Nephron (organoid): ENCODE measurements at regions not wholly inside any gene's neighbourhood (a gene's known extent, or its start where the extent isn't known, plus 50 kb on each side); places are given as distances from the start of the nearest gene placed in this dataset.

Experiments
- H3K27ac Mint-ChIP-seq, 3 experiments: 2 replicates each; pipeline ENCODE4 v1.8.0; 2020; ENCODE audit warnings: mixed read lengths in 3 of 3, mild to moderate bottlenecking in 2 of 3, moderate library complexity in 1 of 3
- H3K27me3 Mint-ChIP-seq: 2 replicates; pipeline ENCODE4 v1.8.0; 2021; ENCODE audit warnings: low read depth, mild to moderate bottlenecking, moderate library complexity, mixed read lengths
- H3K36me3 Mint-ChIP-seq: 2 replicates; pipeline ENCODE4 v1.8.0; 2020; ENCODE audit warnings: low read depth, mixed read lengths
- H3K4me1 Mint-ChIP-seq: 2 replicates; pipeline ENCODE4 v1.8.0; 2020; ENCODE audit warnings: mixed read lengths
- H3K4me3 Mint-ChIP-seq, 3 experiments: 2 replicates each; pipeline ENCODE4 v1.8.0; 2020; ENCODE audit warnings: mild to moderate bottlenecking in 3 of 3, mixed read lengths in 3 of 3, moderate library complexity in 2 of 3
- H3K9me3 Mint-ChIP-seq: 2 replicates; pipeline ENCODE4 v1.8.0; 2020; ENCODE audit warnings: mixed read lengths
- TF ChIP-seq, protein P1 (sequence below), 3 experiments: fragments of 200-600 bp; sonication (generic); IDR thresholded peaks; one replicate each; pipeline ENCODE4 v1.5.0; 2021; ENCODE audit warnings: antibody characterized with exemption in 3 of 3; ENCODE audit not compliant: unreplicated experiment in 3 of 3

DNA sequence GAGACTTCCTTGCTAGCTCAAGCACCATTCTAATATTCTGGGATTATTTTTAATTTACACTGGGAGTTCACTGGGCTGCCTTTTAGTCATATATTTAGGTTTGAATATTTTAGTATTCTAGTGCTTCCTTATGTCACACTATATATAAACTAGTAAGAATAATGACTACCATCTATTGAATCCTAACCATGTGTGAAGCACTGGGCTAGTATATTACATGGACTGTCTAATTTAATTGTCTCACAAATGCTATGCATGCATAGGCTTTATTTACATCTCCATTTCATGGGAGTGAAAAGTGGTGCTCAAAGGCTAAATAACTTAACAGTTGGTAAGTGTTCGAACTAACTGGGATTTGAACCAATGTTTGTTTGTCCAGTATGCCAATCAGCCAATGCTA lies 272.4 kb downstream of the RND3 start:
- no peaks in the 10 kb centered on the region for H3K36me3 Mint-ChIP-seq
- H3K4me1 Mint-ChIP-seq = peaks cover 25% of the 10 kb centered on the region
- no peaks in the 10 kb centered on the region for H3K9me3 Mint-ChIP-seq
- H3K4me3 Mint-ChIP-seq = no peak overlapping the region
- TF ChIP-seq, protein P1, sequence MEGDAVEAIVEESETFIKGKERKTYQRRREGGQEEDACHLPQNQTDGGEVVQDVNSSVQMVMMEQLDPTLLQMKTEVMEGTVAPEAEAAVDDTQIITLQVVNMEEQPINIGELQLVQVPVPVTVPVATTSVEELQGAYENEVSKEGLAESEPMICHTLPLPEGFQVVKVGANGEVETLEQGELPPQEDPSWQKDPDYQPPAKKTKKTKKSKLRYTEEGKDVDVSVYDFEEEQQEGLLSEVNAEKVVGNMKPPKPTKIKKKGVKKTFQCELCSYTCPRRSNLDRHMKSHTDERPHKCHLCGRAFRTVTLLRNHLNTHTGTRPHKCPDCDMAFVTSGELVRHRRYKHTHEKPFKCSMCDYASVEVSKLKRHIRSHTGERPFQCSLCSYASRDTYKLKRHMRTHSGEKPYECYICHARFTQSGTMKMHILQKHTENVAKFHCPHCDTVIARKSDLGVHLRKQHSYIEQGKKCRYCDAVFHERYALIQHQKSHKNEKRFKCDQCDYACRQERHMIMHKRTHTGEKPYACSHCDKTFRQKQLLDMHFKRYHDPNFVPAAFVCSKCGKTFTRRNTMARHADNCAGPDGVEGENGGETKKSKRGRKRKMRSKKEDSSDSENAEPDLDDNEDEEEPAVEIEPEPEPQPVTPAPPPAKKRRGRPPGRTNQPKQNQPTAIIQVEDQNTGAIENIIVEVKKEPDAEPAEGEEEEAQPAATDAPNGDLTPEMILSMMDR (IDR thresholded peaks at IDR 0.05; ENCODE audit: unreplicated experiment in 3 of 3) = no peak
- no peaks in the 10 kb centered on the region for H3K27me3 Mint-ChIP-seq
- no peak overlapping the region for H3K27ac Mint-ChIP-seq

DNA sequence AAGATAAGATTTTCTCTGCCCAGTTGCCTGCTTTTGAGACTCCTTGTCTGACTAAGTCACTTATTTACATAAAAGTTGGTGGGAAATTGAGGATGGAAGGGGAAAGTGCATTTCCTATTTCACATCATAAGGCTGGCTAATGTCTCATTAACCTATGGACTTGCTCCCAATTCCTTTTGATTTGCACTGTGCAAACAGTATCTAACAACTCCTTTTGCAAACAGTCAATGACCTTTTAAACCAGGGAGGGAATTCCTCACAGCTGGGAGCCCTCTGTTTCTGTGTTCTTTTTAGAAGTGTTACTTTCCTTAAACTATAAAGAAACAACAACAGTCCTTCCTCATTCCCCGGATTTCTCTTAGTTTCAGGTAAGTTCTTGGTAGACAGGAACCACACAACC lies 272.8 kb downstream of the RND3 start:
- TF ChIP-seq, protein P1 (IDR thresholded peaks at IDR 0.05; ENCODE audit: unreplicated experiment in 3 of 3) = no peak
- Mint-ChIP-seq H3K36me3 (no peaks in the 10 kb centered on the region), H3K9me3 (no peaks in the 10 kb centered on the region), H3K4me3 (no peak overlapping the region), H3K27me3 (no peaks in the 10 kb centered on the region), H3K4me1 (peaks cover 26% of the 10 kb centered on the region), H3K27ac (no peak overlapping the region)

DNA sequence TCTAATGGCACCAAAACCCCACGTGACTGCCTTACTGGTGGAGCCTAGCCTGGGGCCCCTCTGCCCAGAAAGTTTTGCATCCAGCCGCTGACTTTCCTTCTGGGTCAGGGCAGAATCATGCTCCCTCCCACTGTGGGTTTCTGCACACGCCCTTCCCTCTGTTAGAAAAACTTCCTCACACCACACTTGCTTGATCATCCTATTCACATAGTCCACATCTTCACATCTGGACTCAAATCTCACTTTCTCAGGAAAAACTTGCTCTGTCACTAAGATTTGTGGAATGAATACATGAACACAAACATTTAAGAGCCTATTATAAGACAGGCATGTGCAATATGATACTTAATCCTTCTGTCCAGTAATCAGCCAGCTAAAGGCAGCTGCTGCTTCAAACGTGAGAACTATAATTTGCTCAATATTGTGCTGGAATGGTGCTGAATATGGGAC lies 274.7 kb downstream of the RND3 start:
- H3K9me3 Mint-ChIP-seq = no peaks in the 10 kb centered on the region
- H3K4me1 Mint-ChIP-seq = peaks cover 26% of the 10 kb centered on the region
- H3K27ac Mint-ChIP-seq = peak overlapping the region; percentile 26 to 69 (median 39)
- H3K27me3 Mint-ChIP-seq = no peaks in the 10 kb centered on the region
- TF ChIP-seq, protein P1 (IDR thresholded peaks at IDR 0.05; ENCODE audit: unreplicated experiment in 3 of 3) = no peak
- H3K36me3 Mint-ChIP-seq = no peaks in the 10 kb centered on the region
- peak overlapping the region in 1 of 3 experiments; percentile 26 for H3K4me3 Mint-ChIP-seq

DNA sequence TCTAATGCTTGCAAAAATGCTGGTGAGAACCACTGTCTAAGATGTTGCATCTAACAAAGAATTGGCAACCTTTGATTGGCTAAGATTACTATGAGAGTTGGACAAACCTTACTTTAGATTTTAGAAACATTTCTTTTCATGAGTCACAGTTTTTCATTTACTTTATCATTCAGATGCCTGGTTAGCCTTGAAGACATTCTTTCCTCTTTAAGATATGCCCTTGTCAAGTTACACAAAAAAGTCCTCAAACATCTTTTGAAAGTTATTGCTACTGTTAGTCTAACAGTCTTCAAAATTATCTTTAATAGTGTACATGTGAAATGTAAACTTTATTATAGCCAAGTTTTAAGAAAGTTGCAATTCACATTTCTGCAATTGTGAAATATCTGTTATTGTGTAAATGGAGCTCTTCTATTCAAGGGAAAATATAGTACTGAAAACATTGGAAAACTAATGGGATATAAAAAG lies 276.3 kb downstream of the RND3 start:
- Mint-ChIP-seq H3K27me3 (no peaks in the 10 kb centered on the region), H3K36me3 (no peaks in the 10 kb centered on the region), H3K4me1 (peaks cover 26% of the 10 kb centered on the region), H3K27ac (no peak overlapping the region), H3K9me3 (no peaks in the 10 kb centered on the region), H3K4me3 (no peak overlapping the region)
- TF ChIP-seq, protein P1 (IDR thresholded peaks at IDR 0.05; ENCODE audit: unreplicated experiment in 3 of 3) = no peak

DNA sequence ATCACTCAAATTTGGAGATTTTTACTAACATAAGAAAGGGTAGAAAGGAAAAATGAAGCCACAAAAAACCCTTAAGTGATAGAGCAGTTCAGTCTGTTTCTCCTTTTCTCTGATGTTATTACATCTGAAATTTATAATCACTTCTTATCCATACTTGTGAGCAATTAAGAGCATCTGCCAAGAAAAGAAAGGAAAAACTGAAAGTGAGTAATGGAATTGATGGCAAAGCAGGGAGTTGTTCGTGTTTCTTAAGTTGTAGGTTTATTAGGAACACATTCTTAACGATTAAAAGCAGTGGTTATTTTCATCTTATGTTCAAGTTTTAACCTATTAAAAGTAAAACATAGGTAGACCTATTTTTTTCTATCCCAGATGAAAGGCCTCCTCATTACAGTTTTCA lies 277.7 kb downstream of the RND3 start:
- TF ChIP-seq, protein P1 (IDR thresholded peaks at IDR 0.05; ENCODE audit: unreplicated experiment in 3 of 3) = no peak
- Mint-ChIP-seq H3K4me1 (peaks cover 23% of the 10 kb centered on the region), H3K36me3 (no peaks in the 10 kb centered on the region), H3K27ac (no peak overlapping the region), H3K9me3 (no peaks in the 10 kb centered on the region), H3K27me3 (no peaks in the 10 kb centered on the region), H3K4me3 (no peak overlapping the region)

DNA sequence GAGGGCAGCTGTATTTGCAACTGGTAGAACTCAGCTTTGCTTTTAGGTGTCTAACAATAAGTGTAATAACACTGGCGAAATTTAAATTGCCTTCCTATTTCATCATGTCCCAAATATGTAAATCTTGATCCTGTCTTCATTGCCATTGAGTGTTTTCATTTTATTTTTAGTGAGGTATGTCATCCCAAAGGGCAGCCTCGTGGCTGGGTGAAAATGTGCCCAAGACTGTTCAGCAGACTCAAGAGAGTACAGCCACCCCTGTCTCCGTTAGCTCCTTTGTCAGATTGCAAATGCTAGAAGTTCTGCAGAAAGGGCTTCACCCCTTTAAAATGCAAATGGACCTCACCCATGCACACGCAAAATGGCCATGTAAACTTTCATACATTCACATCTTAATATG lies 278.8 kb downstream of the RND3 start:
- TF ChIP-seq, protein P1 (IDR thresholded peaks at IDR 0.05; ENCODE audit: unreplicated experiment in 3 of 3) = no peak
- Mint-ChIP-seq H3K27ac (no peak overlapping the region), H3K27me3 (no peaks in the 10 kb centered on the region), H3K4me3 (no peak overlapping the region), H3K9me3 (no peaks in the 10 kb centered on the region), H3K4me1 (peaks cover 18% of the 10 kb centered on the region), H3K36me3 (no peaks in the 10 kb centered on the region)
